Eye (tissue), 1 donor: ENCODE measurements at regions not wholly inside any gene's neighbourhood (a gene's known extent, or its start where the extent isn't known, plus 50 kb on each side); places are given as distances from the start of the nearest gene placed in this dataset.

Source experiments
- DNase-seq: peaks from one replicate; pipeline ENCODE4 v3.0.0-alpha.2; 2015

DNA sequence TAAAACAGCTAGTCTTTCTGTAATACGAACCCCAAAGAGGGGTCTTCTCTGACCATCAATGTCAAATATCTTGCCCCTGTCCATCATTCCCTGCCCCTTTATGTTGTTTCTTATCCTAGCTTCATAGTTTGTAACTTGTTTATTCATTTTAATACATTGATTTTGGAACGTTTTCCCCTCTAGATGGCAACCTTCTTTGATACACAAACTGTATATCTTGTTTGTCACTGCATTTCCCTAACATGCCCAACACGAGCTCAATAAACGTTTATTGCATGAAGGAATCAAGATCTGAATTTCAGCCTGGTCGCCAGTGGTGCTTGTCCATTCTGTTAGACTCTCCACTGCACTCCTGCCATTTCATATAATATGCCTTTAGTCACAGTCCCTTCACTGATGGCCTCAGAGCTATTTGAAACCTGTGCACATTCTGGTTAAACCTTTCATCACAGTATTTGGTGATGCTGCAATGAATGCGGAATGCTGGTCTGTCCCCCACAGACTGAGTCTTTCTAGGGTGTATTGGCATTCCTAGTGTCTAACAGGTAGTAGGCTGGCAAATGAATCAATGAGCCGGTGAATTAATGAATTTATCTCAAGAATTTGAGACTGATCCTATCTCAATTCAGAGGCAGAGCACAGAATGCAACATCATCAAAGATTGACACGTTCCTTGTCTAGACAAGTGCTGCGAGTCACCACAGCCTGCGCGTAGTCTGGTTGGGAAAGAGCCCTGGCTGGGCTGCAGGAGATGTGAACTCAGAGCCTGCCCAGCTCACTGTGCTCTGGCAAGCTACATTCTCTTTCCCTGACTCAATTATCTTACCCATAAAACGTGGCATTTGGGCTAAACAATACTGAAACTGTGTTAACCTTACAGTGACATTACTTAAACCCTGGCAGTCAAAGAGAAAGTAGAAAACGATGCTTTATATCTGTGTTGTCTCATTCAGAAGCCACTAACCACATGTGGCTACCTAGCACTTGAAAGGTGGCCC is 55.2 kb upstream of the FRMD4A start:
- no peak for DNase-seq

GRCh38 chr10:14384915-14385314 is 54.2 kb upstream of the FRMD4A start:
- DNase-seq = no peak

DNA sequence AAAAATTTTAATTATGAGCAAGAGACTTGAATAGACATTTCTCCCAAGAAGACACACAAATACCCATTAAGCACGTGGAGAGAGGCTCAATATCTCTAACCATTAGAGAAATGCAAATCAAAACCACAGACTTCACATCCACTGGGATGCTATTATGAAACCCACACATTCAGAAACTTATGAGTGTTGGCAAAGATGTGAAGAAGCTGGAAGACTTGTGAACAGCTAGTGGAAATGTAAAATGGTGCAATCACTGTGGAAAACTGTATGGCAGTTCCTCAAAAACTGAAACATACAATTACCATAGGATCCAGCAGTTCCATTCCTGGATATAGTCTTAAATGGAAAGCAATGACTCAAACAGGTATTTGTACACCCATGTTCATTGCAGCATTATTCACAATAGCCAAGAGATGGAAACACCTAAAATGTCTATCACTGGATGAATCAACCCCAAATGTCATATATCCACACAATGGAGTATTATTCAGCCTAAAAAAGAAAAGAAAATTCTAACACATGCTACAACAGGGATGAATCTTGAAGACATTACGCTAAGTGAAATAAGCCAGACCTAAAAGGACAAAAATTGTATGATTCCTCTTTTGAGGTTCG is 53.5 kb upstream of the FRMD4A start:
- no peak for DNase-seq

DNA sequence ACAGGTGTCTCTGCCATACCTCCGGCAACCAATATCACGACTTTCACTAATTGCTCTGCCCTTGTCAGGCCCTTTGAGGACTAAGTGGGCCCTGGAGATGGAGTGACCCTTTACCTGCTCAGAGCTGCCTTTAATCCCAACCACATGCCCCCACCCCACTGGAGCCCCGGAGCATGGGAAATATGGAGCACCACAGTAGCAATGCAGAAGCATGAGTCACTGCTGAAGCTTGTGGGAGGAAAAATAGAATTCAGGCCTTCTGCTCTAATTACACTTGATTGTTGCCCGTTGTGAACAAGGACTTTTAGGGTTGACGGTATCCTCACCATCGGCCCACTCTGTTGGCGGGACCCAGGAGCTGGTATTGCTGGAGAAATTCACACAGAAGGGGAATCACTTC is 52.5 kb upstream of the FRMD4A start:
- no peak for DNase-seq

GRCh38 chr10:14382531-14382930 is 51.8 kb upstream of the FRMD4A start:
- DNase-seq = no peak

- no peak for DNase-seq
These were observed 51.3 kb upstream of the FRMD4A start for GRCh38 chr10:14382022-14382421.

- no peak for DNase-seq
These were observed 50.8 kb upstream of the FRMD4A start for GRCh38 chr10:14381475-14381874.

DNA sequence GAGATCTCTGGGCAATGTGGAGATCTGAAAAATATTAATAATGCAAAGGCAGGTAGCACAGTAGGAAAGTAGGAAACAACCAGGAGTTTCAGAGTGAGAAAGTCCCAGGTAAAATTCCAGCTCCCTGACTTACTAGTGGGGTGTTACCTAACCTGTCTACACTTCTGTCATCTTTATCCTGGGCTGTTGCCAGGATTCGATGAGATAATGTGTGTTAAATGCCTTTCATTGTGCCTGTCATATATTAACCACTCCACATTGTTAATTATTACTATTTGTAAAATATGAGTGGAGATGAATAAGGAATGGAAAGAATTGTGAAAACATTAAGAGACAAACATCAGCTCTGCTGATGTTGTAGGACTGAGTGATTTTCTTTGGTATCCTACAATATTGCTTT is 50.0 kb upstream of the FRMD4A start:
- no peak for DNase-seq
